ENCODE measurements at regions not wholly inside any gene's neighbourhood (a gene's known extent, or its start where the extent isn't known, plus 50 kb on each side); places are given as distances from the start of the nearest gene placed in this dataset.

- no peaks in the 10 kb centered on the region for H4K20me1 ChIP-seq (ENCODE audit: insufficient read depth, low read length)
- no peaks in the 10 kb centered on the region for H3K9me3 ChIP-seq (ENCODE audit: insufficient read depth, low read length)
- H3K27ac ChIP-seq (ENCODE audit: low read length) = no peak overlapping the region
- H2AFZ ChIP-seq (ENCODE audit: low read depth, low read length) = no peak overlapping the region
- no peak overlapping the region for H3K9ac ChIP-seq (ENCODE audit: low read length)
- H3K4me3 ChIP-seq (ENCODE audit: low read length) = no peak overlapping the region
- TF ChIP-seq CTCF (IDR thresholded peaks at IDR 0.05; ENCODE audit: low read depth, low read length) (no peak), EZH2phosphoT487 (IDR thresholded peaks at IDR 0.05; ENCODE audit: low read depth) (no peak)
- H3K4me2 ChIP-seq (ENCODE audit: low read length) = no peak overlapping the region
- no peaks in the 10 kb centered on the region for H3K79me2 ChIP-seq (ENCODE audit: low read length)
- no peaks in the 10 kb centered on the region for H3K4me1 ChIP-seq (ENCODE audit: low read length)
- H3K36me3 ChIP-seq (replicated peaks; ENCODE audit: low read depth, low read length) = no peaks in the 10 kb centered on the region
- no peaks in the 10 kb centered on the region for H3K27me3 ChIP-seq (ENCODE audit: low read depth, low read length)
These were observed 54.2 kb upstream of the PBX1 start for GRCh38 chr1:164504749-164505148.
